ENCODE measurements at regions not wholly inside any gene's neighbourhood (a gene's known extent, or its start where the extent isn't known, plus 50 kb on each side); places are given as distances from the start of the nearest gene placed in this dataset.

- no peak for DNase-seq
- in situ Hi-C loops (cut with MboI; ENCODE audit: low pct_ligation_motif_present in 1 of 4, low pct_unique_long_range_greater_than_20kb in 1 of 4, low sequenced_read_pairs in 3 of 4): no loop called here
- TF ChIP-seq CTCF (IDR thresholded peaks at IDR 0.05): no peak
- no peak for TF ChIP-seq POLR2A (IDR thresholded peaks at IDR 0.05)
- no peak for TF ChIP-seq POLR2AphosphoS5 (IDR thresholded peaks at IDR 0.05)
- no peak for TF ChIP-seq EP300 (IDR thresholded peaks at IDR 0.05; ENCODE audit: low read depth)
Observed at GRCh38 chr4:13095722-13096121, 388.4 kb downstream of the RAB28 start.

DNA sequence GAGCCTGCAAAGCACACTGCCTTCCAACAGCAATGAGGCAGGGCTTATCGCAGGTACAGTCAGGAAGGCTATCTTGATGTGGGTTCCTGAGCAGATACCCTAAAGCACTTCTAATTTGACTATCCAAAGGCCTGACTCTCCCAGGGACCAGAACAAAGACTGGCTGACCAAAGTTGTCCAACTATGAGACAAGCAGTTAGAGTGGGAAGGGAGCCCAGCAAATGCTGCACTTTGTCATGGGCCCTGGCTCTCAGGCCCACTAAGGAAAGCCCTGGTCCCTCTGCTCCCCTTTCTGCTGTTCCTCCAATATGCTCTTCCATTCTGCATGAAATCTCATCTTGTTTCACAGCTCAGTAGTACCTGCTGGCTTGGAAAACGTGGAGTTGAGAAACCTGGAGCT is 391.0 kb downstream of the RAB28 start:
- in situ Hi-C loops (cut with MboI; ENCODE audit: low pct_ligation_motif_present in 1 of 4, low pct_unique_long_range_greater_than_20kb in 1 of 4, low sequenced_read_pairs in 3 of 4): no loop called here
- TF ChIP-seq POLR2AphosphoS5 (IDR thresholded peaks at IDR 0.05) (no peak), POLR2A (IDR thresholded peaks at IDR 0.05) (no peak), CTCF (IDR thresholded peaks at IDR 0.05) (no peak), EP300 (IDR thresholded peaks at IDR 0.05; ENCODE audit: low read depth) (no peak)
- intact Hi-C loops (cut with DNase I; ENCODE audit: low total_unique reads): no loop called here
- 79% methylated on average over 2 of the region's 2 CpGs; no CpG with 5 or more reads in 1 of the 2 donors for WGBS, 2 donors (ENCODE audit: low coverage in 1 of 2)
- Histone ChIP-seq H3K27ac (no peak overlapping the region), H3K27me3 (no peaks in the 10 kb centered on the region), H3K9me3 (no peaks in the 10 kb centered on the region), H3K4me1 (peaks cover 0 to 7% (median 0%) of the 10 kb centered on the region in 4 donors), H3K4me3 (no peak overlapping the region), H3K36me3 (no peaks in the 10 kb centered on the region)
- DNase-seq: no peak

More at GRCh38 chr4:13095722-13096121, 388.4 kb downstream of the RAB28 start:
- Histone ChIP-seq H3K27me3 (no peaks in the 10 kb centered on the region), H3K4me3 (no peak overlapping the region), H3K27ac (no peak overlapping the region), H3K36me3 (no peaks in the 10 kb centered on the region), H3K4me1 (no peaks in the 10 kb centered on the region), H3K9me3 (no peaks in the 10 kb centered on the region)
- intact Hi-C loops (cut with DNase I; ENCODE audit: low total_unique reads): no loop called here
- 67 to 70% methylated on average over 1 of the region's 1 CpG for WGBS, 2 donors (ENCODE audit: low coverage in 1 of 2)

DNA sequence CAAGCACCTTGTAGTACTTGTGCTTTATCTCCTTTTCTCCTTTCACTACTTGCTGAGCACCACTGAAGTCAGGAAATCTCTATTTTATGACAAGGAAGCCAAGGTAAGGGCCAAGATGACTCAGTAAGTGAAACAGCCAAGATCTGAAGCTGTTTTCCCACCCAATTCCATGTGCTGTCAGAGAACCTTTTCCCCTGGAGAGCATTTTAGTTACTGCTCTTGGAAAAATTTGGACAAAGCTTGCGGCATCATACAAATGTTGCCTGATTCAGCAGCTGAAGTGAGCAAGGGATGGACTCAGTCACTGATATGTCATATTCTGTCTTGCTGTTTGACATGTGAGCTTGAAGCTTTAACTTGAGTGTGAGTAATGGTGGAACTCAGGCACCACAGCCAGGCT is 391.4 kb downstream of the RAB28 start:
- Histone ChIP-seq H3K4me3 (no peak overlapping the region), H3K4me1 (peaks cover 0 to 7% (median 0%) of the 10 kb centered on the region in 4 donors), H3K36me3 (no peaks in the 10 kb centered on the region), H3K27me3 (no peaks in the 10 kb centered on the region), H3K9me3 (no peaks in the 10 kb centered on the region), H3K27ac (no peak overlapping the region)
- in situ Hi-C loops (cut with MboI; ENCODE audit: low pct_ligation_motif_present in 1 of 4, low pct_unique_long_range_greater_than_20kb in 1 of 4, low sequenced_read_pairs in 3 of 4) (no loop called here), intact Hi-C loops (cut with DNase I; ENCODE audit: low total_unique reads) (no loop called here)
- DNase-seq: no peak
- TF ChIP-seq CTCF (IDR thresholded peaks at IDR 0.05) (no peak), POLR2A (IDR thresholded peaks at IDR 0.05) (no peak), EP300 (IDR thresholded peaks at IDR 0.05; ENCODE audit: low read depth) (no peak), POLR2AphosphoS5 (IDR thresholded peaks at IDR 0.05) (no peak)
- 60 to 100% methylated on average over 1 of the region's 1 CpG for WGBS, 2 donors (ENCODE audit: low coverage in 1 of 2)

DNA sequence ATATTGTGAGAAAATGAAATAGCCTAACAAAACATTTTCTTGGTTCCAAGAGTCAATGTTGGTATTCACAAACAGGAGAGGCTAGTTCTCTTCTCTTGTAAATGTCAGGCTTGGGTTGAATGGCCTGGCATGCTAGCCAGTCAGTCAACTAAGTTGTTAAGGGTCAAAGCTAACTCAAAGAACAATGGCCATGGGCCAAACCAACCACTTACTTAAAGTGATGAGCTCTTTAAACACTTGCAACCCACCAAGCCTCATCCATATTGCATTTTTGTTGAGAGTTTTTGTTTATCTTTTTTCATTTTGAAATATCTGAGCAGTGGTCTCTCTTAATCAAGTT is 394.5 kb downstream of the RAB28 start:
- Histone ChIP-seq H3K27me3 (no peaks in the 10 kb centered on the region), H3K27ac (peak overlapping the region in 1 of 4 donors; percentile 22), H3K9me3 (no peaks in the 10 kb centered on the region), H3K36me3 (no peaks in the 10 kb centered on the region), H3K4me1 (peaks cover 0 to 7% (median 0%) of the 10 kb centered on the region in 4 donors), H3K4me3 (no peak overlapping the region)
- no peak for TF ChIP-seq POLR2A (IDR thresholded peaks at IDR 0.05)
- TF ChIP-seq POLR2AphosphoS5 (IDR thresholded peaks at IDR 0.05): no peak
- no peak for TF ChIP-seq EP300 (IDR thresholded peaks at IDR 0.05; ENCODE audit: low read depth)
- no peak for TF ChIP-seq CTCF (IDR thresholded peaks at IDR 0.05)
- intact Hi-C loops (cut with DNase I; ENCODE audit: low total_unique reads) (no loop called here), in situ Hi-C loops (cut with MboI; ENCODE audit: low pct_ligation_motif_present in 1 of 4, low pct_unique_long_range_greater_than_20kb in 1 of 4, low sequenced_read_pairs in 3 of 4) (no loop called here)
- no peak for DNase-seq

Data from transverse colon (tissue), 4 donors.